ENCODE measurements at regions not wholly inside any gene's neighbourhood (a gene's known extent, or its start where the extent isn't known, plus 50 kb on each side); places are given as distances from the start of the nearest gene placed in this dataset.

DNA sequence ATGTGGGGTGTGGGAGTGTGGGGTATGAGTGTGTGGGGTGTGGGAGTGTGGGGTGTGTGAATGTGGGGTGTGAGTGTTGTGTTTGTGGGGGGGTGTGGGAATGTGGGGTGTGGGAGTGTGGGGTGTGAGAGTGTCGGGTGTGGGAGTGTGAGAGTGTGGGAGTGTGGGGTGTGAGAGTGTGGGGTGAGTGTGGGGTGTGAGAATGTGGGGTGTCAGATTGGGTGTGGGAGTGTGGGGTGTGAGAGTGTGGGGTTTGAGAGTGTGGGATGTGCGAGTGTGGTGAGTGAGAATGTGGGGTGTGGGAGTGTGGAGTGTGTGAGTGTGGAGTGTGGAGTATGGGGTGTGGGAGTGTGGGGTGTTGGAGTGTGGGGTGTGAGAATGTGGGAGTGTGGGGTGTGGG is 50.1 kb upstream of the EN2 start:
- H3K27ac ChIP-seq: no peak overlapping the region
- H3K27me3 ChIP-seq: no peaks in the 10 kb centered on the region
- no peaks in the 10 kb centered on the region for H3K9me3 ChIP-seq
- DNase-seq: no peak
- 58 to 82% (median 76%) methylated on average over 2 of the region's 2 CpGs for WGBS, 3 donors
- intact Hi-C loops (cut with DNase I): no loop called here
- no peaks in the 10 kb centered on the region for H3K36me3 ChIP-seq
- TF ChIP-seq EP300 (IDR thresholded peaks at IDR 0.05) (no peak), POLR2A (IDR thresholded peaks at IDR 0.05) (no peak)
- TF ChIP-seq, protein P1, sequence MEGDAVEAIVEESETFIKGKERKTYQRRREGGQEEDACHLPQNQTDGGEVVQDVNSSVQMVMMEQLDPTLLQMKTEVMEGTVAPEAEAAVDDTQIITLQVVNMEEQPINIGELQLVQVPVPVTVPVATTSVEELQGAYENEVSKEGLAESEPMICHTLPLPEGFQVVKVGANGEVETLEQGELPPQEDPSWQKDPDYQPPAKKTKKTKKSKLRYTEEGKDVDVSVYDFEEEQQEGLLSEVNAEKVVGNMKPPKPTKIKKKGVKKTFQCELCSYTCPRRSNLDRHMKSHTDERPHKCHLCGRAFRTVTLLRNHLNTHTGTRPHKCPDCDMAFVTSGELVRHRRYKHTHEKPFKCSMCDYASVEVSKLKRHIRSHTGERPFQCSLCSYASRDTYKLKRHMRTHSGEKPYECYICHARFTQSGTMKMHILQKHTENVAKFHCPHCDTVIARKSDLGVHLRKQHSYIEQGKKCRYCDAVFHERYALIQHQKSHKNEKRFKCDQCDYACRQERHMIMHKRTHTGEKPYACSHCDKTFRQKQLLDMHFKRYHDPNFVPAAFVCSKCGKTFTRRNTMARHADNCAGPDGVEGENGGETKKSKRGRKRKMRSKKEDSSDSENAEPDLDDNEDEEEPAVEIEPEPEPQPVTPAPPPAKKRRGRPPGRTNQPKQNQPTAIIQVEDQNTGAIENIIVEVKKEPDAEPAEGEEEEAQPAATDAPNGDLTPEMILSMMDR (IDR thresholded peaks at IDR 0.05): no peak
- no peak overlapping the region for H3K4me3 ChIP-seq
- H3K4me1 ChIP-seq (ENCODE audit: insufficient read depth): no peaks in the 10 kb centered on the region
